ENCODE measurements at regions not wholly inside any gene's neighbourhood (a gene's known extent, or its start where the extent isn't known, plus 50 kb on each side); places are given as distances from the start of the nearest gene placed in this dataset.

DNA sequence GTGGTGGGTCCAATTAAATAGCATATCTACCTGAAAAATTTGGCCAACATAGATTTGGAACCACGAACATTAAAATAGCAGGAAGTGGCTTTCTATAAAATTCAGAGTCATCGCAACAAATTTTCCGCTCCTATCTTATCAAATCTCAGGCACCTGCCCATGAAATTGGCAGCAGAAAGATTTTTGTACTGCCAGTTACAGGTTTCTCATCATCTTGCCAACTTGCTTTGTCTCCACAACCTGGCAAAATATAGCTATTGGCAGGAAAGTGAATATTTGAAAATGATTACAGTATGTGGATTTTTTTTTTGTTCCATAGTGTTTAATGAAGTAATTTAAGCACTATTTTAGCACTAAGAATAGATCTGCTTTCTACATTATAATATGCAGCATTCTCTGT, 161.6 kb upstream of the LRRC3B start:
- TF ChIP-seq, protein P1, sequence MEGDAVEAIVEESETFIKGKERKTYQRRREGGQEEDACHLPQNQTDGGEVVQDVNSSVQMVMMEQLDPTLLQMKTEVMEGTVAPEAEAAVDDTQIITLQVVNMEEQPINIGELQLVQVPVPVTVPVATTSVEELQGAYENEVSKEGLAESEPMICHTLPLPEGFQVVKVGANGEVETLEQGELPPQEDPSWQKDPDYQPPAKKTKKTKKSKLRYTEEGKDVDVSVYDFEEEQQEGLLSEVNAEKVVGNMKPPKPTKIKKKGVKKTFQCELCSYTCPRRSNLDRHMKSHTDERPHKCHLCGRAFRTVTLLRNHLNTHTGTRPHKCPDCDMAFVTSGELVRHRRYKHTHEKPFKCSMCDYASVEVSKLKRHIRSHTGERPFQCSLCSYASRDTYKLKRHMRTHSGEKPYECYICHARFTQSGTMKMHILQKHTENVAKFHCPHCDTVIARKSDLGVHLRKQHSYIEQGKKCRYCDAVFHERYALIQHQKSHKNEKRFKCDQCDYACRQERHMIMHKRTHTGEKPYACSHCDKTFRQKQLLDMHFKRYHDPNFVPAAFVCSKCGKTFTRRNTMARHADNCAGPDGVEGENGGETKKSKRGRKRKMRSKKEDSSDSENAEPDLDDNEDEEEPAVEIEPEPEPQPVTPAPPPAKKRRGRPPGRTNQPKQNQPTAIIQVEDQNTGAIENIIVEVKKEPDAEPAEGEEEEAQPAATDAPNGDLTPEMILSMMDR (IDR thresholded peaks at IDR 0.05; ENCODE audit: low read depth, low read length) = no peak
- no peak for TF ChIP-seq POLR2A (IDR thresholded peaks at IDR 0.05; ENCODE audit: extremely low read depth, insufficient read length)
- TF ChIP-seq, protein P2, sequence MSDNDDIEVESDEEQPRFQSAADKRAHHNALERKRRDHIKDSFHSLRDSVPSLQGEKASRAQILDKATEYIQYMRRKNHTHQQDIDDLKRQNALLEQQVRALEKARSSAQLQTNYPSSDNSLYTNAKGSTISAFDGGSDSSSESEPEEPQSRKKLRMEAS (IDR thresholded peaks at IDR 0.05; ENCODE audit: low read depth, low read length) = no peak
- no peak for TF ChIP-seq MYC (IDR thresholded peaks at IDR 0.05; ENCODE audit: low read depth, low read length)
